A673 (cell line): ENCODE measurements at regions not wholly inside any gene's neighbourhood (a gene's known extent, or its start where the extent isn't known, plus 50 kb on each side); places are given as distances from the start of the nearest gene placed in this dataset.

ENCODE experiments used
- BruUV-seq: library from RNA; stranded (reverse); fragments of 400-500 nt; replicated peaks from 2 replicates; lab custom pipeline; 2021; lab: Mats Ljungman, UMichigan
- CTCF ChIA-PET: fragments of 300-600 bp; sonication (Branson Sonifier 250); formaldehyde crosslinking; loops from one replicate; lab custom pipeline; 2022; ENCODE audit warnings: antibody characterized with exemption; lab: Charles Lee
- POLR2A ChIA-PET: fragments of 300-600 bp; sonication (Branson Sonifier 250); formaldehyde crosslinking; loops from one replicate; lab custom pipeline; 2022; ENCODE audit warnings: antibody characterized with exemption; ENCODE audit not compliant: low non-redundant PET; lab: Charles Lee
- DNase-seq: peaks from one replicate; pipeline ENCODE4 v3.0.0-alpha.2; 2015; ENCODE audit warnings: low spot score
- H3K27ac ChIP-seq: fragments of 200-600 bp; sonication (generic); 2 replicates; pipeline ENCODE4 v1.5.1; 2016; ENCODE audit warnings: mixed run types, low read depth, mild to moderate bottlenecking, mixed read lengths, antibody characterized with exemption, low read length; ENCODE audit not compliant: poor library complexity, severe bottlenecking
- H3K27me3 ChIP-seq: fragments of 200-600 bp; sonication (generic); replicated peaks from 2 replicates; pipeline ENCODE4 v1.6.1; 2017; ENCODE audit warnings: mixed run types, low read depth, mild to moderate bottlenecking, mixed read lengths, antibody characterized with exemption, low read length; ENCODE audit not compliant: insufficient read depth, poor library complexity
- H3K36me3 ChIP-seq: fragments of 200-600 bp; sonication (generic); 2 replicates; pipeline ENCODE4 v1.6.1; 2016; ENCODE audit warnings: mixed run types, mild to moderate bottlenecking, mixed read lengths, antibody characterized with exemption, low read length; ENCODE audit not compliant: insufficient read depth, poor library complexity, severe bottlenecking
- H3K4me1 ChIP-seq: fragments of 200-600 bp; sonication (generic); 2 replicates; pipeline ENCODE4 v1.6.1; 2017; ENCODE audit warnings: mixed run types, mild to moderate bottlenecking, mixed read lengths, antibody characterized with exemption, low read length; ENCODE audit not compliant: insufficient read depth, poor library complexity, severe bottlenecking
- H3K4me3 ChIP-seq: fragments of 200-600 bp; sonication (generic); 2 replicates; pipeline ENCODE4 v1.5.1; 2016; ENCODE audit warnings: low read depth, mixed run types, mild to moderate bottlenecking, mixed read lengths, low read length; ENCODE audit not compliant: poor library complexity, severe bottlenecking
- H3K9me3 ChIP-seq: fragments of 200-600 bp; sonication (generic); 2 replicates; pipeline ENCODE4 v1.6.1; 2016; ENCODE audit warnings: mixed run types, low read depth, mild to moderate bottlenecking, mixed read lengths, antibody characterized with exemption, low read length; ENCODE audit not compliant: poor library complexity, severe bottlenecking
- CTCF ChIP-seq: fragments of 300-800, 200-600 bp; sonication (generic); conservative IDR thresholded peaks from 2 replicates; pipeline ENCODE4 v1.5.1; 2017; ENCODE audit warnings: low read depth, mild to moderate bottlenecking, antibody characterized with exemption, low read length, moderate library complexity, mixed read lengths
- EZH2 ChIP-seq: fragments of 200-600 bp; sonication (generic); IDR thresholded peaks from 2 replicates; pipeline ENCODE4 v1.6.1; 2017; ENCODE audit warnings: borderline replicate concordance, low read depth, mild to moderate bottlenecking, mixed read lengths, antibody characterized with exemption, low read length; ENCODE audit not compliant: poor library complexity, severe bottlenecking
- intact Hi-C: fragments of 100-400 bp; cut with micrococcal nuclease; formaldehyde crosslinking; loops from one replicate; pipeline ENCODE4 v1.10.0; 2022; ENCODE audit not compliant: unreplicated experiment

GRCh38 chr3:16794257-16794656 is 90.5 kb upstream of the PLCL2 start:
- TF ChIP-seq CTCF (no peak), EZH2 (no peak)
- intact Hi-C loops, result no loop called here
- no peak overlapping the region for H3K27ac ChIP-seq
- no peaks in the 10 kb centered on the region for H3K27me3 ChIP-seq
- ChIA-PET POLR2A (no interaction called here), CTCF (no interaction called here)
- no peaks in the 10 kb centered on the region for H3K36me3 ChIP-seq
- no peak overlapping the region for H3K4me3 ChIP-seq
- no peaks in the 10 kb centered on the region for H3K4me1 ChIP-seq
- no peaks in the 10 kb centered on the region for H3K9me3 ChIP-seq
- no TSS peak for BruUV-seq
- DNase-seq, result no peak

GRCh38 chr3:16795581-16795980 is 89.2 kb upstream of the PLCL2 start:
- BruUV-seq, result no TSS peak
- ChIA-PET CTCF (no interaction called here), POLR2A (no interaction called here)
- Histone ChIP-seq H3K9me3 (no peaks in the 10 kb centered on the region), H3K36me3 (no peaks in the 10 kb centered on the region), H3K4me1 (peaks cover under 1% of the 10 kb centered on the region), H3K4me3 (no peak overlapping the region), H3K27ac (no peak overlapping the region), H3K27me3 (no peaks in the 10 kb centered on the region)
- intact Hi-C loops, result no loop called here
- DNase-seq, result no peak
- TF ChIP-seq CTCF (no peak), EZH2 (no peak)

- no peaks in the 10 kb centered on the region for H3K27me3 ChIP-seq
- intact Hi-C loops, result no loop called here
- TF ChIP-seq CTCF, result no peak
- no peak for TF ChIP-seq EZH2
- no peak overlapping the region for H3K4me3 ChIP-seq
- H3K36me3 ChIP-seq, result no peaks in the 10 kb centered on the region
- CTCF ChIA-PET, result no interaction called here
- POLR2A ChIA-PET, result no interaction called here
- no peak for DNase-seq
- BruUV-seq, result no TSS peak
- H3K27ac ChIP-seq, result no peak overlapping the region
- no peaks in the 10 kb centered on the region for H3K9me3 ChIP-seq
- peaks cover 4% of the 10 kb centered on the region for H3K4me1 ChIP-seq
Measured at GRCh38 chr3:16797831-16798230, 86.9 kb upstream of the PLCL2 start.
